Smooth muscle cell (in vitro differentiated cells): ENCODE measurements at regions not wholly inside any gene's neighbourhood (a gene's known extent, or its start where the extent isn't known, plus 50 kb on each side); places are given as distances from the start of the nearest gene placed in this dataset.

ENCODE experiments used
- DNase-seq: peaks from one replicate; lab custom pipeline; 2025; ENCODE audit not compliant: unreplicated experiment; lab: John Stamatoyannopoulos, UW
- H2AFZ ChIP-seq: fragments of 200-600 bp; sonication (generic); 2 replicates; pipeline ENCODE4 v1.6.0; 2016; ENCODE audit warnings: antibody characterized with exemption, low read depth, mild to moderate bottlenecking
- H3F3A ChIP-seq: fragments of 200-600 bp; sonication (generic); 2 replicates; pipeline ENCODE4 v1.6.0; 2017; ENCODE audit warnings: antibody characterized with exemption, low read depth
- H3K27ac ChIP-seq: fragments of 200-600 bp; sonication (generic); 2 replicates; pipeline ENCODE4 v1.5.1; 2016; ENCODE audit warnings: low read depth, mild to moderate bottlenecking
- H3K27me3 ChIP-seq: fragments of 200-600 bp; sonication (generic); 2 replicates; pipeline ENCODE4 v1.6.1; 2016; ENCODE audit warnings: low read depth, mild to moderate bottlenecking
- H3K36me3 ChIP-seq: fragments of 200-600 bp; sonication (generic); 2 replicates; pipeline ENCODE4 v1.5.1; 2016; ENCODE audit warnings: low read depth
- H3K4me1 ChIP-seq: fragments of 200-600 bp; sonication (generic); 2 replicates; pipeline ENCODE4 v1.5.1; 2016; ENCODE audit warnings: low read depth
- H3K4me2 ChIP-seq: fragments of 200-600 bp; sonication (generic); 2 replicates; pipeline ENCODE4 v1.6.0; 2016; ENCODE audit warnings: mild to moderate bottlenecking
- H3K4me3 ChIP-seq: fragments of 200-600 bp; sonication (generic); 2 replicates; pipeline ENCODE4 v1.5.1; 2016; ENCODE audit warnings: mild to moderate bottlenecking
- H3K79me2 ChIP-seq: fragments of 200-600 bp; sonication (generic); 2 replicates; pipeline ENCODE4 v1.6.0; 2016; ENCODE audit warnings: low read depth, mild to moderate bottlenecking
- H3K9ac ChIP-seq: fragments of 200-600 bp; sonication (generic); 2 replicates; pipeline ENCODE4 v1.6.0; 2016; ENCODE audit warnings: low read depth
- H3K9me3 ChIP-seq: fragments of 200-600 bp; sonication (generic); replicated peaks from 2 replicates; pipeline ENCODE4 v1.5.1; 2016; ENCODE audit warnings: low read depth
- H4K20me1 ChIP-seq: fragments of 200-600 bp; sonication (generic); 2 replicates; pipeline ENCODE4 v1.6.0; 2016; ENCODE audit warnings: low read depth
- CTCF ChIP-seq: fragments of 200-600 bp; sonication (generic); IDR thresholded peaks from 2 replicates; pipeline ENCODE4 v1.5.1; 2017; ENCODE audit warnings: borderline replicate concordance, mild to moderate bottlenecking, antibody characterized with exemption; ENCODE audit not compliant: insufficient read depth, poor library complexity, severe bottlenecking
- WGBS: methylation state at CpG from one replicate; pipeline ENCODE4 v1.1.7; 2016; ENCODE audit warnings: low lambda C conversion rate; 5-methylcytosine and 5-hydroxymethylcytosine counted together

GRCh38 chr5:2170761-2171160, 288.0 kb upstream of the IRX4 start:
- H3K27me3 ChIP-seq: peaks cover 15% of the 10 kb centered on the region
- WGBS: 72% methylated on average over 7 of the region's 7 CpGs
- H3F3A ChIP-seq: no peaks in the 10 kb centered on the region
- no peak overlapping the region for H2AFZ ChIP-seq
- peaks cover 5% of the 10 kb centered on the region for H3K4me1 ChIP-seq
- H3K9me3 ChIP-seq: no peaks in the 10 kb centered on the region
- H3K4me2 ChIP-seq: no peak overlapping the region
- no peaks in the 10 kb centered on the region for H4K20me1 ChIP-seq
- H3K27ac ChIP-seq: no peak overlapping the region
- H3K4me3 ChIP-seq: no peak overlapping the region
- no peaks in the 10 kb centered on the region for H3K79me2 ChIP-seq
- no peak overlapping the region for H3K9ac ChIP-seq
- no peak for TF ChIP-seq CTCF
- no peak for DNase-seq
- H3K36me3 ChIP-seq: no peaks in the 10 kb centered on the region

DNA sequence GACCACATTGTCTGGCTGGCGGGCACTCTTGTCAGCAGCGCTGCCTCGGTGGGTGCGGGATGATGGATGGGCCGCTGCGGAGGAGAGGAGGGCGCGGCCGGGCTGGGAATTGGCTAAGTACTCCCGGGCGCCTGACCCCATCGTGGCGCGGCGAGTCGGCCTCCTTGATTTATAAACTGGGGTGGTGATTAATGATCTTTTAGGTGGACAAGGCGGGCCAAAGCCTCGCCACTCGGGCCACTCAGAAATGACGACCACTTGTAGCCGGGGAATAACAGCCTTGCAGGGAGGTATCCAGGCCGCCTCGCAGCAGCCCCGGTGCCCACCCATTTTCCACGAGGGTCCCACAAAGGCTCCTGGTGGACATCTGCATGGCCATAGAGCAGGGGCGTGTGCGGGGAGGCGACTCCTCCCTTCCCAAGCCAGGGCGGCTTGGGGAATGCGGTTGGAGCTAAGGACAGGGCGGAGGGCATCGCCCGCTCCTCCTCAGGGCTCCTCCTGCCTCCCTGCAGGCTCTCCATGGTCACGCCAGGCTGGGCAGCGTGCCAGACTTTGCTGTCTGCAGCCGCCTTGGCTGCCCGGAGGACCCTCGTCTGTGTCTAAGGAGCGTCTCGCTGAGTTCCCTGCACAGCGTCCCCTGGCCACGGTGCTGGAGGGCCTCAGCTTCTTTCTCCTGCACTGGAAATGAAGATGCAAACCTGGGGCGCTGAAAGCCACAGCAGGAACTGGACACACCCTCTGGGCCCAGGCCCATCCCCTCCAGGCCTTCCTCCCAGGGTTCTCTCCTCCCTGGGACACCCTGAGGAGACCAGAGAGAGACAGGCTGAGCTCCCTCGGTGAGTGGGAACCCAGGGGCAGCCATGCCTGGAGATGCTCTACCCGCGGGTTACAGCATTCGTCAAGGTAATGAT, 287.4 kb upstream of the IRX4 start:
- H3K27me3 ChIP-seq: peaks cover 15% of the 10 kb centered on the region
- no peak overlapping the region for H3K9ac ChIP-seq
- peaks cover 5% of the 10 kb centered on the region for H3K4me1 ChIP-seq
- no peak overlapping the region for H2AFZ ChIP-seq
- TF ChIP-seq CTCF: no peak
- H3F3A ChIP-seq: no peaks in the 10 kb centered on the region
- no peak overlapping the region for H3K4me3 ChIP-seq
- no peak overlapping the region for H3K4me2 ChIP-seq
- no peak for DNase-seq
- H3K27ac ChIP-seq: no peak overlapping the region
- no peaks in the 10 kb centered on the region for H3K79me2 ChIP-seq
- no peaks in the 10 kb centered on the region for H3K36me3 ChIP-seq
- no peaks in the 10 kb centered on the region for H4K20me1 ChIP-seq
- 89% methylated on average over 46 of the region's 47 CpGs for WGBS
- no peaks in the 10 kb centered on the region for H3K9me3 ChIP-seq

DNA sequence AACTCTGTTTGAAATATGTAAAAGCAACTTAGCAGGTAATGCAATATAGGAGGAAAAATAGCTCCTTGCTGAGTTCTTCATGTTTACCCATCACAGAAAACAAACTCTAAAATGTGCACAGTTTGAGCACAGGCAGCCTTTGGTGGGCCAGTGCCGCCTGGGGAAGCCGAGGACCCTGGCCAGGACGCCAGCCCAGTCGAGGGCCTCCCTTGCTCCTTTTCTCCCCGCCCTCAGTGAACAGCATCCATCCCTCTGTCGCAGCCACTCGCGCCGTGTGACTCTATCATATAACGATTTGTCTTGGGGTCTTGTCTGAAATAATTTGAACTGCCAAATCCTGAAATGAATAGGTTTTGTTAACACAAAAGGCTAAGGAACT, 286.7 kb upstream of the IRX4 start:
- H3K79me2 ChIP-seq: no peaks in the 10 kb centered on the region
- TF ChIP-seq CTCF: no peak
- H2AFZ ChIP-seq: no peak overlapping the region
- no peak overlapping the region for H3K9ac ChIP-seq
- H3K9me3 ChIP-seq: no peaks in the 10 kb centered on the region
- peaks cover 5% of the 10 kb centered on the region for H3K4me1 ChIP-seq
- H3F3A ChIP-seq: no peaks in the 10 kb centered on the region
- DNase-seq: no peak
- H3K27ac ChIP-seq: no peak overlapping the region
- H3K4me2 ChIP-seq: no peak overlapping the region
- peaks cover 17% of the 10 kb centered on the region for H3K27me3 ChIP-seq
- H4K20me1 ChIP-seq: no peaks in the 10 kb centered on the region
- no peaks in the 10 kb centered on the region for H3K36me3 ChIP-seq
- H3K4me3 ChIP-seq: no peak overlapping the region
- WGBS: 92% methylated on average over 10 of the region's 10 CpGs
